GM18505 (cell line): ENCODE measurements at regions not wholly inside any gene's neighbourhood (a gene's known extent, or its start where the extent isn't known, plus 50 kb on each side); places are given as distances from the start of the nearest gene placed in this dataset.

Experiments used
- ATAC-seq: cut with Tn5 transposase; IDR thresholded peaks from one replicate; pipeline ENCODE4 v1.9.1; 2021; ENCODE audit not compliant: unreplicated experiment
- POLR2A ChIP-seq: IDR thresholded peaks from 4 replicates; pipeline ENCODE4 v1.6.1; 2011; ENCODE audit warnings: borderline replicate concordance; ENCODE audit not compliant: insufficient read depth, insufficient read length; ENCODE audit errors: extremely low read depth

DNA sequence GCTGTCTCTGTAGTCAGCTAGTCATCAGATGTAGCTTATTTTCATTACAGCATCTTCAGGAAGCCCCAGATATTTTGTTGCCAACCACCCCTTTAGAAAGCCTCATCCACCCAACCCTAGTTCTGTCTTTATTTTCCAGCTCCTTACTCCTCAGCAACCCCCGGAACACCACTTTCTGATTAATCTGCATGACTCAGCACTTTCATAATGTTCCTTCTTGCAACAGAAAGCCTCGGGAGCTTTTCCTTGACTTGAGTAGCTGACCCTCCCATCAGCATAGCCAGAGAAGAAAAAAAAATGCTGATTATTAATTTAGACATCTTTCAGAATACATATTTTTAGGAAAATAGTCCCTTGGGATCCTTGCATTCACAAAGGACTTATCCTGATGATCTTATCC is 244.0 kb upstream of the CXCL12 start:
- no peak for ATAC-seq

DNA sequence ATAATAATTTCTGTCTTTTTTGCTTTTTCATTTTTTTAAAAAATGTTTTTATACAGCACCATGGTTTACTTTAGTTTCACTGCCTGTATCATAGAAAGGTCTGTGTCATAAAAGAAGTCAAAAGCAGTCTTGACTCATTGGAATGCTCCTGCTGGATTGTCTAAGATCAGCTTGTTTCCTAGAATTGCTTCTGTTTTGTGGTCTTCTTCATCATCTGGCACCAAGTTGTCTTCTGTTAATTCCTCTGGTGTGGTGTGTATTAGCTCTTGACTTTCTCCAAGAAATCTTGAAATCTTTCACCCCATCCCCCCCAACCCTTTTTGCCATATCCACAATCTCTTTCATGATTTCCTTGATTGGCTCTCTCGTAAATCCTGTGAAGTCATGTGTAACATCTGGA is 250.3 kb upstream of the CXCL12 start:
- ATAC-seq: no peak
- no peak for TF ChIP-seq POLR2A

More for the DNA sequence above, 244.0 kb upstream of the CXCL12 start:
- TF ChIP-seq POLR2A: no peak

DNA sequence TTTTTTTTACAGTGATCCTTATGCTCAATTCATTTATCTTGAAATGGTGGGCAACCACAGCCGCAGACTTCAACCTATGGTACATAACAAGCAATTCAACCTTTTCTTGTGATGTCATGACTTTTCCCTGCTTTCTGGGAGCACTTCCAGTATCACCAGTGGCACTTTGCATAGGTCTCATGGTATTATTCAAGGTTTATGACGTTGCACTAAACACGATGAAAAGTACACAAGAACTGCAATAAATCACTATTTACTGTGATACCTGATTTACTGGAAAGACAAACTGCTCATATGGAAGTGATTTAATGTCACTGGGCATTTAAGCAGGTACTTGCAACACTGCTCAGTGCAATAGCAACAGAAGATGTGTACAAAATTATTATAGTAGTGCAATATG is 251.7 kb upstream of the CXCL12 start:
- TF ChIP-seq POLR2A: no peak
- ATAC-seq: no peak

DNA sequence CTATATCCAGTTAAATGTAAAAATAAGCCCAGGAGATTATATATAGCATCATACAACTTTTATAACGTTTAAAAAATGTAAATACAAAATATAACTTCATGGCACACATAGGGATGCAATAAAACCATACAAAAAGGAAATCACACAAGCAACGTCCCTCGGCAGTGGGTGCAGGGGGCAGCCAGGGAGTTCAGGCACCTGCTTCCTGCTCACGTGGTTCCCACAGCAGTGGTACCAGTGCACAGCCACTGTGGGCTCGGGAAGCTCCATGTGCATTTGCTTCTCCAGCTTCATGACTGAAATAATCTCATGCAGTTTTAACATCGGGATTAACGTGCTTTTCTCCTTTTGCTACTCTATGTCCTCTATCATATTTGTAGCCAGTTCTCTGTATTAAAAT is 255.5 kb upstream of the CXCL12 start:
- ATAC-seq: no peak
- no peak for TF ChIP-seq POLR2A

DNA sequence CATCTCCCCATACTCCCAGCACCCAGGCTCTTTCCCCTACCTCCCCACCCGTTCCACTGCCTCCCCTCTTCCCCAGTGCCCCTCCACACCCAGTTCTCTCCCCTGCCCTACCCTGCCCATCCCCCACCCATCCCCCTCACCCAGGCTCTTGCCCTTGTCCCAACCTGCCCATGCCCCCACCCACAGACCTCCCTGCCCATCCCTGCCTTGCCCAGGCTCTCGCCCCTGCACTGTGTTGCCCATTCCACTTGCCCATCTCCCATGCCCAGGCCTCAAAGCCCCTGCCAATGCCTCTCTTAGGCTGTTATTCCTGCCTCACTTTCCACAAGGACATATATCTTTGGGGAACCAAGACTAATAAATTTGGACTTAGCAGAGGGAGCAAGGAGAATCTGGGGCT is 262.6 kb upstream of the CXCL12 start:
- ATAC-seq: no peak
- no peak for TF ChIP-seq POLR2A

DNA sequence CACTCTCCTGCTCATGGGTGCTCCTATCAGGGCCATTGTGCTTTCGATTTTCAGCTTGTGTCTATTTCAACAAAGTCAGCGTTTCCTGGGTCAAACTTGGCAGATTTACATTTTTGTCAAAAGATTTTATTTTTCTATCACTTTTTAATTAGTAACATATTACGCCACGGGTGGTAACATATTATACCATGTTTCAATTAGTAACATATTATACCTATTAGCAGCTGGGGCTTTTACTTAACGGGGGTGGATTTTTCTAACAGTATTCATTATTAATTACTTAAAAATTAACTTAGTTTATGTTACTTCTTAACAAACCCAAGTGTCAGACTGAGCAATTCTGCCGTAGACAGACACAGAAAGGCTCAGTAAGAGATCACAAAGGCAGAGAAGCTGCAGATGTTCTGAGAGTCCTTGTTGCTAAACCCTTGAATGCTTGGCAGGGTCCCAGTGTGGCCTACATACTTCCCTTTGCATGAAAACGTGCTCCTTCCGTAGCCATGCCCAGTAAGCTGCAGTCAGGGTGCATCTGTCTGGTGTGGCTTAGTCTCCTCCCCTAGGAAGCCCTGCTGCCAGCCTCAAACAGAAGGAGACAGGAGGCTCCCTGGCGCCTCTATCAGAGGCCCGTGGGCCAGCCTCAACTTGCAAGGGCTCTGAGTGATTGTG is 263.1 kb upstream of the CXCL12 start:
- peak; percentile 65 for ATAC-seq

DNA sequence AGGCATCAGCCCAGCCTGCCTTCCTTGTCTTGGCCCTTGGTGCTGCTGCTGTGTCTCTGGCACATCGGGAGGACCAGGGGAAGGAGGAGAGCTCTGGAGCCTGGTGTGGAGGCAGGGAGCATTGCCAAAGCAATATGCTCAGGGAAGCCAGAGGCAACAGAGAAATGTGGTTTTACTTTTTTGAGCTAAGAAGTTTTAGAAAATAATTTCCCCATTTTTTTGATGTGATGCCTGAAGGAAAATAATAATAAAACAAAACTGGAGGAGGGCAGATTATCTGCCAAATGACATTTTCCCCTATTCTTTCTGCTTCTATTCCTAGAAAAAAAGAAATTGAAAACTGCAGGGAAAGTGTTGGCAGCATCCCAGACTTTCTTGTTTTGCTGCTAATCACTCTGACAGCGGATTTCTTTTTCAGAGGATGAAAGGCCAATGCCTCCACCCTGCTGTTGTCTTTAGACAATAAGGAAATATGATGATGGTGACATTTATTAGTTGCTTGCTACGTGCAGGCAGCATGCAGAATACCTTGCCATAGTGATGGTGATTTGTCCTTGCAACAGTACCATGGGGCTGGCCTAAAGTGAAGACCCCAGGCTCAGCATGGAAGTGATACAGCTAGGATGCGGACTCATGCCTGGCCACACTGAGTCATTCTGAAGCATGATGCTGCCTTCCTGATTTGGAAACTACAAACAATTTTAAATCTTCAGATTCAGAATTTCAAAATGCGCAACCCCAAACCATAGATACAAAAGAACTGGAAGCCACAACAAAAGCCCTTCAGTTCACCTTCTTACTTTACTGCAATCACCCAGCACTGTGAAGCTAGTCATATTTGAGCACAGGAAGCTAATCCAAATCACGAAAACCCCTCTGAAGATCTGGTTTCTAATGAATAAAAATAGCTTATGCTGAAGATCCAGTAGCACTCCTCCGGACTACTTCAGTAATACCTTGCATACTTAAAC is 260.2 kb upstream of the TMEM72 start:
- TF ChIP-seq POLR2A: no peak
- ATAC-seq: no peak

More for the DNA sequence above, 263.1 kb upstream of the CXCL12 start:
- TF ChIP-seq POLR2A: no peak

DNA sequence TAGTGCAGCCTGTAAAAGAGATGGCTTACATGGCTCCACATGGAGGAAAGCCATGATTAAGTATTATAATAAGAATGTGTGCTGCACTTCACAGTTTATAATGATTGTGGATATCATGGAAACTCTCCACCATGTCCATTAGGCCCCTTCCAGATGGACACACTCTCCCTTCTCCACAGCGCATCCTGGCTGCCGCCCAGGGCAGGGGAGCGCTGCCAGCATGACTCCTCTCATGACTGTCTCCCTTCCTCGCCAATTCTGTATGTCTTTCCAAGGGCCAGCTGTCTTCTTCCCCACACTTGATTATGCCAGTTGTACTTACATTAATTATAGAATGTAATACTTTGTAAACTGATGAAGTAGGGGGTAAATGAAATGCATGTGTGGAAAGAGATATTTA is 259.3 kb upstream of the TMEM72 start:
- ATAC-seq: no peak
- TF ChIP-seq POLR2A: no peak

DNA sequence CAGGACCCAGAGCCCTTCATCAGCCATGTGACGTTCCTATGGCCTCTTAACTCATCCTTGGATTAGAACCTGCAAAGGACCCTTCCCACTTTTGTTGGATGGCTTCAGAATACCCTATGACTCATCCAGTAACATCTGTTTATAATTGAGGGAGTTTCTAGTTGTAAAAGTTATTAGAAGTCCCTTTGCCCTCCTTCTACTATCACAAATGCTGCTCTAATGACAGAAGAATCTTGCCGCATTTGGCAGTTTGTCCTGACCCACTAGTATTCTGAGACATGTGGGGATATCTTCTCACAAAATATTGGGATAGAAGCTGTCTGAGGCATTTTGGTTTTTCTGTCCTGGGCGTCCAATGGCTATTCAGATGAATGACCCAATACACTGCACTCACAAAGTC is 251.8 kb upstream of the TMEM72 start:
- ATAC-seq: no peak
- no peak for TF ChIP-seq POLR2A

DNA sequence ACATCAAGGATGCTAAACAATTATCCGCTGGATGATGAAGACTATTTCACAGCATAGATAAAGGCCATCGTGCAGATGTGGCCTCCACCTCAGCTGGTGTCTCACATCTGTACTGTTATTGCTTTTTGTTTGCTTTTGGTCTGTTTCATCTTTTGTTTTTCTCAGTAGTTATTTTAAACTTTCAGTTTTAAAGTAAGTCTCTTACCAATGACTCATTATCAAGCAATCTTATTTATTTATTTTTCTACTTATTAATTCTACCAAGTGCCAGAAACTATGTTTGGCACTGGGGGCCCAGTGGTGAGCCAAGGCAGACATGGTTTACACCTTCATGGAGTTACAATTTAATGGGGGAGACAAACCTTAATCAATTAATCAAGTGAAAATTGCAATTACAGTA is 250.9 kb upstream of the TMEM72 start:
- no peak for TF ChIP-seq POLR2A
- no peak for ATAC-seq

DNA sequence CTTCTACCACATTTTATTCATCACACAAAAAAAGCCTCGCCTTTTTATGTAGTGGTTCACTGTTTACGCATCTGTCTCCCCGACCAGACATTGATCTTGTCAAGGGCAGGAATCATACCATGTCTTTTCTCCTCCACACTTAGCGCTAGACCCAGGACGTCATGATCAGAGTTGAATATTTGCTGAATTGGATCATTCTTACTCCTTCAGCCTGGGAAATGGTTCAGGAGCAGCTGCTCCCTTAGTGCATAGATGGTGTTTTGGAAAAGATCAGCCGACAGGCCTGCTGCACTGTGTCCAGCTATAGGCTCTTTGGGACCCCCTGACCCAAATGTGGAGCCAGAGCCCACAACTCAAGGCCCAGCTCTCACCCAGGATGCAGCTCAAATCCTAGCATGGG is 249.1 kb upstream of the TMEM72 start:
- no peak for ATAC-seq
- TF ChIP-seq POLR2A: no peak

DNA sequence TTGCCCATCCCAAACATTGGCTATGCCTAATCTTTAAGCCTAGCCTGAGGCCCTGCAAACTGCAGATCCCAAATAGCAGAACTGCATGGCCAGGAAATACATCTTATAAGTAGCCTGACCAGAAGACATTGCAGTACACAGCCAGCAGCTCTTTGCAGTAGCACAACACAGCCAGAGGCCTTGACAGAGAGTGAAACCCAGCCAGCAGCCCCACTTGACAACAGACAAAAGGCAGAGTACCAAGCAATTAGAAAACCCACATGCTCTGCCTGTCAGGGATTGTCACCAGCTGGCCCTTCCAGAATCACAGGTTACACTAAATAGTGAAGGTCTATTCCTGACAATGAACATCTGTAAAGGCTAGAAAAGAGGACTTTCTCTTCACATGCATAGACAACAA is 242.8 kb upstream of the TMEM72 start:
- no peak for ATAC-seq
- no peak for TF ChIP-seq POLR2A

DNA sequence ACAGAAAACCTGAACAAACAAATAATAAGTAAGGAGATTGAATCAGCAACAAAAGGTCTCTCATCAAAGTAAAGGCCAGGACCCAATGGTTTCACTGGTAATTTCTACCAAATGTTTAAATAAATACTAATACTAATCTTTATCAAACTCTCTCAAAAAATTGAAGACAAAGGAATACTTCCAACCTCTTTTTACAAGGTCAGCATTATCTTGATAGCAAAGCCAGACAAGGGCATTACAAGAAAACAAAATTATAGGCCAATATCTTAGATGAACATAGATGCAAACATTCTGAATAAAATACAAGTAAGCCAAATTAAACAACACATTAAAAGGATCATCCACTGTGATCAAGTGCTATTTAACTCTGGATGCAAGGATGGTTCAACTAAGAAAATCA is 239.8 kb upstream of the TMEM72 start:
- ATAC-seq: no peak
- no peak for TF ChIP-seq POLR2A
